CD14-positive monocyte (primary cell): ENCODE measurements at regions not wholly inside any gene's neighbourhood (a gene's known extent, or its start where the extent isn't known, plus 50 kb on each side); places are given as distances from the start of the nearest gene placed in this dataset.

Source experiments
- DNase-seq, 3 donors: peaks; one replicate each; pipeline ENCODE4 v3.0.0-alpha.2; 2011 to 2022
- H2AFZ ChIP-seq: 2 replicates; pipeline ENCODE4 v1.6.0; 2012; ENCODE audit warnings: mild to moderate bottlenecking, low read depth, low read length, inconsistent platforms; ENCODE audit not compliant: insufficient read depth, poor library complexity, severe bottlenecking
- H3K27ac ChIP-seq, 2 donors: 1 replicate in 1 of 2; 2 replicates in 1 of 2; pipeline ENCODE4 v1.5.1; 2012 to 2013; ENCODE audit warnings: low read length in 2 of 2, control low read depth in 1 of 2, inconsistent platforms in 1 of 2, low read depth in 1 of 2, mild to moderate bottlenecking in 1 of 2
- H3K27me3 ChIP-seq, 2 donors: one replicate each; pipeline versions ENCODE4 v1.6.0 to v1.6.1; 2011 to 2013; ENCODE audit warnings: low read length in 2 of 2; ENCODE audit not compliant: control insufficient read depth in 2 of 2, insufficient read depth in 2 of 2
- H3K36me3 ChIP-seq, 2 donors: replicated peaks in 1 of 2; 1 replicate in 1 of 2; 2 replicates in 1 of 2; pipeline versions ENCODE4 v1.5.1 to v1.6.1; 2012 to 2013; ENCODE audit warnings: low read length in 2 of 2, control low read depth in 1 of 2, inconsistent platforms in 1 of 2, mild to moderate bottlenecking in 1 of 2; ENCODE audit not compliant: insufficient read depth in 2 of 2, control insufficient read depth in 1 of 2
- H3K4me1 ChIP-seq, 2 donors: 1 replicate in 1 of 2; 2 replicates in 1 of 2; pipeline versions ENCODE4 v1.5.1 to v1.6.1; 2012 to 2013; ENCODE audit warnings: low read length in 2 of 2, control low read depth in 1 of 2, inconsistent platforms in 1 of 2, mild to moderate bottlenecking in 1 of 2, moderate library complexity in 1 of 2; ENCODE audit not compliant: insufficient read depth in 2 of 2, control insufficient read depth in 1 of 2
- H3K4me2 ChIP-seq: replicated peaks from 2 replicates; pipeline ENCODE3; 2012; ENCODE audit warnings: low read length, moderate library complexity, mild to moderate bottlenecking; ENCODE audit not compliant: poor library complexity, severe bottlenecking; ENCODE audit errors: extremely low read depth
- H3K4me3 ChIP-seq, 3 experiments: fragments of 200-600 bp in 1 of 3; sonication (generic) in 1 of 3; replicated peaks in 1 of 3; 1 replicate in 2 of 3; 2 replicates in 1 of 3; pipeline ENCODE4 v1.5.1; 2011 to 2013; ENCODE audit warnings: low read length in 3 of 3, mild to moderate bottlenecking in 3 of 3, control low read depth in 2 of 3, low read depth in 2 of 3, inconsistent platforms in 1 of 3, moderate library complexity in 1 of 3
- H3K79me2 ChIP-seq: 2 replicates; pipeline ENCODE4 v1.6.0; 2012; ENCODE audit warnings: mild to moderate bottlenecking, control low read depth, inconsistent platforms, low read length, moderate library complexity; ENCODE audit not compliant: insufficient read depth
- H3K9ac ChIP-seq: 2 replicates; pipeline ENCODE4 v1.6.0; 2017; ENCODE audit warnings: low read length, mild to moderate bottlenecking; ENCODE audit not compliant: insufficient read depth, poor library complexity, severe bottlenecking
- H3K9me3 ChIP-seq, 2 donors: replicated peaks in 1 of 2; 1 replicate in 1 of 2; 2 replicates in 1 of 2; pipeline versions ENCODE4 v1.5.1 to v1.6.1; 2012 to 2013; ENCODE audit warnings: low read length in 2 of 2, control low read depth in 1 of 2; ENCODE audit not compliant: control insufficient read depth in 1 of 2, insufficient read depth in 1 of 2
- H4K20me1 ChIP-seq: 2 replicates; pipeline ENCODE4 v1.6.0; 2012; ENCODE audit warnings: mild to moderate bottlenecking, low read length, control low read depth, moderate library complexity; ENCODE audit not compliant: insufficient read depth
- H3K27ac Mint-ChIP-seq, 7 donors: one replicate each; pipeline ENCODE4 v1.8.0; 2020; ENCODE audit warnings: mild to moderate bottlenecking in 7 of 7, mixed read lengths in 7 of 7, moderate library complexity in 6 of 7, inconsistent platforms in 2 of 7
- H3K27me3 Mint-ChIP-seq, 3 donors: one replicate each; pipeline ENCODE4 v1.8.0; 2021 to 2022; ENCODE audit warnings: low read depth in 3 of 3, mild to moderate bottlenecking in 3 of 3, mixed read lengths in 3 of 3, moderate library complexity in 3 of 3, inconsistent platforms in 1 of 3
- H3K36me3 Mint-ChIP-seq, 2 donors: one replicate each; pipeline ENCODE4 v1.8.0; 2020; ENCODE audit warnings: mixed read lengths in 2 of 2, inconsistent platforms in 1 of 2, mild to moderate bottlenecking in 1 of 2
- H3K4me1 Mint-ChIP-seq: one replicate; pipeline ENCODE4 v1.8.0; 2020; ENCODE audit warnings: mild to moderate bottlenecking, mixed read lengths
- H3K4me3 Mint-ChIP-seq, 2 donors: one replicate each; pipeline ENCODE4 v1.8.0; 2020; ENCODE audit warnings: mild to moderate bottlenecking in 2 of 2, mixed read lengths in 2 of 2, moderate library complexity in 1 of 2
- H3K9me3 Mint-ChIP-seq, 7 donors: one replicate each; pipeline ENCODE4 v1.8.0; 2020 to 2022; ENCODE audit warnings: mixed read lengths in 7 of 7, mild to moderate bottlenecking in 6 of 7, moderate library complexity in 6 of 7, inconsistent platforms in 2 of 7
- CTCF ChIP-seq: fragments of 200-600 bp; IDR thresholded peaks from one replicate; pipeline ENCODE4 v1.8.0; 2022; ENCODE audit warnings: antibody characterized with exemption, mild to moderate bottlenecking
- WGBS: methylation state at CpG from one replicate; pipeline ENCODE4 v1.1.5; 2013; ENCODE audit warnings: missing lambda C conversion rate; ENCODE audit not compliant: insufficient coverage; 5-methylcytosine and 5-hydroxymethylcytosine counted together
- intact Hi-C, 2 donors: fragments of 100-400 bp; cut with micrococcal nuclease; formaldehyde crosslinking; loops; one replicate each; pipeline versions ENCODE4 v1.15.0 to v1.15.1; 2023

DNA sequence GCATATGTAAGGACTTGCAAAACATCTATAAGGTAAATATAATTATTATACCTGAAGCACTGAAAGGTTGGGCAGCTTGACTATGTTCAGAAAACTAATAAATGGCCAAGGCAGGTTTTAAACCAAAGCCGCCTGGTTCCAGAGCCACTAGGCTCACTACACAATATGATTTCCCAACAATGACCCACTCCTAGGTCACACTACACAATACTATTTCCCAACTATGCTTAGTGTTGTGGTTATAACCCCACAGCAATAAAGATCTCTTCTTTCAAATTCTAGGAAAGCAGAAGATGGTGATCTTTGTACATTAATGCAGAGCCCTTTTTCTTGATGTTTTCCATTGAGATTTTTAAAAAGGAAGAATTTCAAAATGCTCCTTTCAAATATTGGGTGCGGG, 180.4 kb downstream of the CYRIA start:
- no peaks in the 10 kb centered on the region for H3K36me3 ChIP-seq
- H3K4me3 ChIP-seq = no peak overlapping the region
- H3K9me3 Mint-ChIP-seq = no peaks in the 10 kb centered on the region
- no peaks in the 10 kb centered on the region for H3K4me1 ChIP-seq
- H3K27ac ChIP-seq = no peak overlapping the region
- intact Hi-C loops = no loop called here
- H3K27me3 ChIP-seq = no peaks in the 10 kb centered on the region
- H3K9ac ChIP-seq = no peak overlapping the region
- H3K79me2 ChIP-seq = no peaks in the 10 kb centered on the region
- peaks cover 2% of the 10 kb centered on the region for H3K4me1 Mint-ChIP-seq
- no peaks in the 10 kb centered on the region for H3K36me3 Mint-ChIP-seq
- no peak for TF ChIP-seq CTCF
- H3K9me3 ChIP-seq = no peaks in the 10 kb centered on the region
- no peaks in the 10 kb centered on the region for H4K20me1 ChIP-seq
- H2AFZ ChIP-seq = no peak overlapping the region
- peaks cover 1 to 4% (median 4%) of the 10 kb centered on the region in 3 donors for H3K27me3 Mint-ChIP-seq
- no CpG with 5 or more reads among the region's 2 CpGs for WGBS
- no peak for DNase-seq
- no peak overlapping the region for H3K4me2 ChIP-seq
- no peak overlapping the region for H3K4me3 Mint-ChIP-seq
- H3K27ac Mint-ChIP-seq = no peak overlapping the region

DNA sequence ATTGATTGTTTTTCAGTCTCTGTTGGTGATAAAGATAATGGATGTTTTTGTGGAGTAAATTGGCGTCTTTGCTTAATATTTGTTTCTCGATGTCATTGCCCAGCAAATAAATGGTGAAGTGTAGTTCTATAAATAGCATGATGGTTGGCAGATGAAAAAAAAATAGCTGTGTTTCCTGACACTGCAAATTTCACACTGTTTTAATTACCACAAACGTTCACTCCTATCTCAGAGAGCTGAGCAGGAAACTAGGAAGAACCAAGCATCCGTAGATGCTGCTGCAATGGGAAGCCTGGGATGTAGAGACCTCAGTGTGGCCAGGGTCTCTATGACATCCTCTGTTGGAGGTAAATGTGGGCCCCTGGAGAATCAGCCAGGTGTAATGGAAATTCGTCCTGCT, 183.2 kb downstream of the CYRIA start:
- WGBS = 0% methylated on average over 2 of the region's 5 CpGs
- no peak for TF ChIP-seq CTCF

More for the DNA sequence above, 183.2 kb downstream of the CYRIA start:
- H3K9ac ChIP-seq = no peak overlapping the region
- H3K79me2 ChIP-seq = no peaks in the 10 kb centered on the region
- Mint-ChIP-seq H3K9me3 (no peaks in the 10 kb centered on the region), H3K27me3 (peaks cover 4 to 5% (median 4%) of the 10 kb centered on the region in 3 donors), H3K4me3 (no peak overlapping the region), H3K36me3 (no peaks in the 10 kb centered on the region), H3K4me1 (no peaks in the 10 kb centered on the region), H3K27ac (peak overlapping the region in 1 of 7 donors; percentile 30)
- no peak for DNase-seq
- H3K9me3 ChIP-seq = no peaks in the 10 kb centered on the region
- no peak overlapping the region for H3K4me2 ChIP-seq
- no peak overlapping the region for H3K4me3 ChIP-seq
- no peak overlapping the region for H2AFZ ChIP-seq
- intact Hi-C loops = no loop called here
- no peaks in the 10 kb centered on the region for H3K4me1 ChIP-seq
- no peaks in the 10 kb centered on the region for H3K27me3 ChIP-seq
- H3K27ac ChIP-seq = no peak overlapping the region
- no peaks in the 10 kb centered on the region for H3K36me3 ChIP-seq
- H4K20me1 ChIP-seq = no peaks in the 10 kb centered on the region
